Neuronal stem cell (in vitro differentiated cells): ENCODE measurements at regions not wholly inside any gene's neighbourhood (a gene's known extent, or its start where the extent isn't known, plus 50 kb on each side); places are given as distances from the start of the nearest gene placed in this dataset.
A peak's percentile ranks its signal among the peaks of the same experiment; 100 is the strongest.

Experiments used
- DNase-seq: peaks from one replicate; pipeline ENCODE4 v3.0.0-alpha.2; 2013; ENCODE audit warnings: low spot score
- H2AFZ ChIP-seq: one replicate; pipeline ENCODE4 v1.6.1; 2013; ENCODE audit warnings: mild to moderate bottlenecking, low read length, inconsistent platforms
- H2AK5ac ChIP-seq: 2 replicates; pipeline ENCODE4 v1.6.1; 2013; ENCODE audit warnings: low read depth, mild to moderate bottlenecking, inconsistent platforms, low read length, moderate library complexity, mixed read lengths
- H2BK120ac ChIP-seq: 2 replicates; pipeline ENCODE4 v1.6.1; 2013; ENCODE audit warnings: low read depth, mild to moderate bottlenecking, inconsistent platforms, low read length, moderate library complexity, mixed read lengths
- H2BK12ac ChIP-seq: one replicate; pipeline ENCODE4 v1.6.1; 2013; ENCODE audit warnings: low read length, inconsistent platforms
- H2BK15ac ChIP-seq: 2 replicates; pipeline ENCODE4 v1.6.1; 2013; ENCODE audit warnings: mild to moderate bottlenecking, low read length, inconsistent platforms, mixed read lengths
- H2BK5ac ChIP-seq: one replicate; pipeline ENCODE4 v1.6.1; 2013; ENCODE audit warnings: inconsistent platforms, mild to moderate bottlenecking, low read length, moderate library complexity
- H3K14ac ChIP-seq: one replicate; pipeline ENCODE4 v1.6.1; 2013; ENCODE audit warnings: low read length, inconsistent platforms
- H3K18ac ChIP-seq: 2 replicates; pipeline ENCODE4 v1.6.1; 2013; ENCODE audit warnings: low read length, inconsistent platforms
- H3K23ac ChIP-seq: 2 replicates; pipeline ENCODE4 v1.6.1; 2013; ENCODE audit warnings: low read depth, mild to moderate bottlenecking, mixed read lengths, low read length, inconsistent platforms; ENCODE audit not compliant: poor library complexity
- H3K27ac ChIP-seq: replicated peaks from 3 replicates; pipeline ENCODE4 v1.5.1; 2013; ENCODE audit warnings: low read length, inconsistent platforms
- H3K27me3 ChIP-seq, 3 experiments: 2 replicates each; pipeline ENCODE4 v1.6.1; 2013; ENCODE audit warnings: low read length in 3 of 3, mild to moderate bottlenecking in 2 of 3, inconsistent platforms in 1 of 3, low read depth in 1 of 3, mixed read lengths in 1 of 3, moderate library complexity in 1 of 3; ENCODE audit not compliant: control insufficient read depth in 3 of 3, insufficient read depth in 3 of 3
- H3K36me3 ChIP-seq, 2 donors: replicated peaks in 1 of 2; 2 replicates each; pipeline ENCODE4 v1.6.1; 2013; ENCODE audit warnings: low read length in 2 of 2; ENCODE audit not compliant: control insufficient read depth in 2 of 2, insufficient read depth in 2 of 2
- H3K4ac ChIP-seq: 2 replicates; pipeline ENCODE4 v1.6.1; 2013; ENCODE audit warnings: inconsistent platforms, mild to moderate bottlenecking, low read length, moderate library complexity
- H3K4me1 ChIP-seq, 2 donors: 1 replicate in 1 of 2; 2 replicates in 1 of 2; pipeline ENCODE4 v1.6.1; 2013; ENCODE audit warnings: low read length in 2 of 2, low read depth in 1 of 2; ENCODE audit not compliant: control insufficient read depth in 2 of 2, insufficient read depth in 1 of 2
- H3K4me2 ChIP-seq: one replicate; pipeline ENCODE4 v1.6.1; 2013; ENCODE audit warnings: mild to moderate bottlenecking, low read length, inconsistent platforms; ENCODE audit not compliant: insufficient read depth, poor library complexity, severe bottlenecking
- H3K4me3 ChIP-seq, 2 donors: 2 replicates each; pipeline ENCODE4 v1.5.1; 2013; ENCODE audit warnings: low read length in 2 of 2, mild to moderate bottlenecking in 2 of 2, inconsistent platforms in 1 of 2, moderate library complexity in 1 of 2
- H3K79me1 ChIP-seq: one replicate; pipeline ENCODE4 v1.6.1; 2013; ENCODE audit warnings: low read depth, mild to moderate bottlenecking, inconsistent platforms, low read length, moderate library complexity
- H3K9ac ChIP-seq: one replicate; pipeline ENCODE4 v1.6.1; 2013; ENCODE audit warnings: mild to moderate bottlenecking, low read depth, low read length, inconsistent platforms; ENCODE audit not compliant: poor library complexity
- H3K9me3 ChIP-seq, 2 donors: replicated peaks in 1 of 2; 2 replicates each; pipeline versions ENCODE3 to v1.6.1; 2013; ENCODE audit warnings: low read length in 2 of 2, mild to moderate bottlenecking in 2 of 2, inconsistent platforms in 1 of 2, low read depth in 1 of 2, mixed read lengths in 1 of 2, moderate library complexity in 1 of 2; ENCODE audit not compliant: control insufficient read depth in 2 of 2, insufficient read depth in 1 of 2
- H4K8ac ChIP-seq: one replicate; pipeline ENCODE4 v1.6.1; 2013; ENCODE audit warnings: low read depth, mild to moderate bottlenecking, inconsistent platforms, low read length, moderate library complexity
- H4K91ac ChIP-seq: one replicate; pipeline ENCODE4 v1.6.1; 2013; ENCODE audit warnings: low read length, low read depth, mild to moderate bottlenecking, inconsistent platforms; ENCODE audit not compliant: poor library complexity
- WGBS, 2 donors: extraction: QIAGEN DNeasy Blood & Tissue Kit; methylation state at CpG; one replicate each; pipeline ENCODE4 v1.1.7; 2013; ENCODE audit warnings: missing lambda C conversion rate in 2 of 2, mixed read lengths in 1 of 2; ENCODE audit not compliant: insufficient read length in 2 of 2, insufficient replicate concordance in 1 of 2; ENCODE audit errors: extremely low coverage in 2 of 2; 5-methylcytosine and 5-hydroxymethylcytosine counted together

- no peak overlapping the region for H3K4me2 ChIP-seq
- H3K9ac ChIP-seq, result no peak overlapping the region
- no peaks in the 10 kb centered on the region for H3K9me3 ChIP-seq
- WGBS, 2 donors, result no CpG with 5 or more reads among the region's 3 CpGs
- no peak overlapping the region for H3K14ac ChIP-seq
- H3K27me3 ChIP-seq, result no peaks in the 10 kb centered on the region
- no peak overlapping the region for H3K27ac ChIP-seq
- no peak overlapping the region for H2AFZ ChIP-seq
- H3K79me1 ChIP-seq, result no peaks in the 10 kb centered on the region
- no peak overlapping the region for H4K8ac ChIP-seq
- H2BK12ac ChIP-seq, result no peak overlapping the region
- H2BK120ac ChIP-seq, result no peak overlapping the region
- H2BK15ac ChIP-seq, result no peak overlapping the region
- no peak overlapping the region for H3K4me3 ChIP-seq
- H3K23ac ChIP-seq, result no peak overlapping the region
- no peak overlapping the region for H2AK5ac ChIP-seq
- no peak overlapping the region for H2BK5ac ChIP-seq
- no peak overlapping the region for H3K18ac ChIP-seq
- H4K91ac ChIP-seq, result no peak overlapping the region
- peaks cover 2% of the 10 kb centered on the region in 2 donors for H3K4me1 ChIP-seq
- H3K36me3 ChIP-seq, result no peaks in the 10 kb centered on the region
- H3K4ac ChIP-seq, result no peak overlapping the region
- no peak for DNase-seq
These were observed 83.8 kb upstream of the RASGEF1B start for GRCh38 chr4:81555489-81555888.

- Histone ChIP-seq H3K23ac (no peak overlapping the region), H3K4me3 (no peak overlapping the region), H3K4me2 (no peak overlapping the region), H3K27me3 (no peaks in the 10 kb centered on the region), H2BK12ac (no peak overlapping the region), H3K27ac (no peak overlapping the region), H3K18ac (no peak overlapping the region), H2AFZ (no peak overlapping the region), H2BK120ac (no peak overlapping the region), H3K9ac (no peak overlapping the region), H3K4me1 (peaks cover 2% of the 10 kb centered on the region in 2 donors), H2BK15ac (no peak overlapping the region), H3K79me1 (no peaks in the 10 kb centered on the region), H2BK5ac (no peak overlapping the region), H3K36me3 (no peaks in the 10 kb centered on the region), H3K14ac (no peak overlapping the region), H4K8ac (no peak overlapping the region), H3K4ac (no peak overlapping the region), H2AK5ac (no peak overlapping the region), H3K9me3 (no peaks in the 10 kb centered on the region), H4K91ac (no peak overlapping the region)
- no peak for DNase-seq
- no CpG with 5 or more reads among the region's 1 CpG for WGBS, 2 donors
These were observed 80.4 kb upstream of the RASGEF1B start for GRCh38 chr4:81552086-81552485.

- Histone ChIP-seq H3K4ac (no peak overlapping the region), H3K79me1 (no peaks in the 10 kb centered on the region), H2BK12ac (no peak overlapping the region), H4K91ac (no peak overlapping the region), H4K8ac (no peak overlapping the region), H2AFZ (peak overlapping the region; percentile 60), H3K27me3 (no peaks in the 10 kb centered on the region), H3K4me3 (no peak overlapping the region), H3K18ac (no peak overlapping the region), H2BK5ac (no peak overlapping the region), H3K27ac (no peak overlapping the region), H2BK15ac (no peak overlapping the region), H3K23ac (no peak overlapping the region), H3K9ac (no peak overlapping the region), H3K9me3 (no peaks in the 10 kb centered on the region), H3K4me1 (peaks cover 2% of the 10 kb centered on the region in 2 donors), H2AK5ac (no peak overlapping the region), H3K14ac (no peak overlapping the region), H3K36me3 (no peaks in the 10 kb centered on the region), H3K4me2 (no peak overlapping the region), H2BK120ac (no peak overlapping the region)
- DNase-seq, result no peak
- WGBS, 2 donors, result no CpG with 5 or more reads among the region's 5 CpGs
These were observed 78.7 kb upstream of the RASGEF1B start for GRCh38 chr4:81550388-81550859.

- no peak overlapping the region for H3K14ac ChIP-seq
- H3K27me3 ChIP-seq, result no peaks in the 10 kb centered on the region
- H3K36me3 ChIP-seq, result no peaks in the 10 kb centered on the region
- no peak overlapping the region for H3K23ac ChIP-seq
- no peaks in the 10 kb centered on the region for H3K9me3 ChIP-seq
- H3K18ac ChIP-seq, result peak overlapping the region; percentile 76
- H3K9ac ChIP-seq, result no peak overlapping the region
- no peak overlapping the region for H4K8ac ChIP-seq
- no peak overlapping the region for H2BK15ac ChIP-seq
- H2AFZ ChIP-seq, result no peak overlapping the region
- DNase-seq, result no peak
- no peak overlapping the region for H3K4me2 ChIP-seq
- no CpG with 5 or more reads among the region's 7 CpGs for WGBS, 2 donors
- H2BK5ac ChIP-seq, result no peak overlapping the region
- no peak overlapping the region for H2AK5ac ChIP-seq
- no peak overlapping the region for H2BK120ac ChIP-seq
- no peak overlapping the region for H3K4ac ChIP-seq
- no peak overlapping the region for H4K91ac ChIP-seq
- H3K27ac ChIP-seq, result no peak overlapping the region
- no peaks in the 10 kb centered on the region for H3K79me1 ChIP-seq
- H2BK12ac ChIP-seq, result no peak overlapping the region
- no peak overlapping the region for H3K4me3 ChIP-seq
- peaks cover 2% of the 10 kb centered on the region in 2 donors for H3K4me1 ChIP-seq
These were observed 78.3 kb upstream of the RASGEF1B start for GRCh38 chr4:81549984-81550383.
